Activated T-helper 1 cell treated with anti-CD3 and anti-CD28 coated beads, Interleukin-12 subunit alpha, Interleukin-12 subunit beta, Interleukin-2, Interleukin-4 antibody, amounts not matched to agents 30 ng/mL and 10 ng/mL and 1 ng/mL, durations not matched to agents 14 hours and 24 hours and 36 hours (primary cell): ENCODE measurements at regions not wholly inside any gene's neighbourhood (a gene's known extent, or its start where the extent isn't known, plus 50 kb on each side); places are given as distances from the start of the nearest gene placed in this dataset.

Experiments
- DNase-seq: peaks from one replicate; pipeline ENCODE4 v3.0.0; 2021; ENCODE audit warnings: low spot score
- H3K27ac Mint-ChIP-seq: one replicate; pipeline ENCODE4 v1.8.0; 2021; ENCODE audit warnings: mild to moderate bottlenecking, mixed read lengths
- H3K27me3 Mint-ChIP-seq: one replicate; pipeline ENCODE4 v1.8.0; 2022; ENCODE audit warnings: mild to moderate bottlenecking, moderate library complexity, mixed read lengths; ENCODE audit not compliant: insufficient read depth
- H3K36me3 Mint-ChIP-seq: one replicate; pipeline ENCODE4 v1.8.0; 2021; ENCODE audit warnings: low read depth, mixed read lengths
- H3K4me1 Mint-ChIP-seq: one replicate; pipeline ENCODE4 v1.8.0; 2021; ENCODE audit warnings: low read depth, mixed read lengths
- H3K4me3 Mint-ChIP-seq: one replicate; pipeline ENCODE4 v1.8.0; 2021; ENCODE audit warnings: mild to moderate bottlenecking, moderate library complexity, mixed read lengths
- H3K9me3 Mint-ChIP-seq: one replicate; pipeline ENCODE4 v1.8.0; 2021; ENCODE audit warnings: mixed read lengths
- intact Hi-C: fragments of 100-400 bp; cut with micrococcal nuclease; formaldehyde crosslinking; loops from one replicate; pipeline ENCODE4 v1.15.1; 2024

DNA sequence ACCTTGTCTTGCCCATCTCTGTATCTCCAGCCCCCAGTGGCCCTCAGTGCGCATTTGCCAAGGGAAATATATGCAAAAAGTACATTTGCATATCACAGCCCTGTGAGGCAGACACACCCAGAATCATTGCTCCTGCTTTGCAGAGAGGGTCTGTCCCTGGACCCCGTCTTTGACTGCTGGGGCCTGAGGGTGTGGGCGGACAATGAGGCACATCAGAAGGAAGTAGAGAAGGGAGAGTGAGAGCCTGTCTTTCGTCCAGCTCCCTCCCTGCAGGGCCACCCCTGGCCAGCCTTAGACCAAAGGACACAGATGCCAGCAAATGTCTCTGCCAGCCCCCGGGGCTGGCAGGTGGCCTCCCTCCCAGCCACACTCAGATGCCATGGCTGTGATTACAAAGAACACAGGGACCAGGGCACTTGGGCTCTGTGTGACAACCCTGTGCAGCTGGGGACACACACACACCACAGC, 516.2 kb upstream of the MYT1L start:
- intact Hi-C loops, result no loop called here
- no peaks in the 10 kb centered on the region for H3K36me3 Mint-ChIP-seq
- no peak overlapping the region for H3K4me3 Mint-ChIP-seq
- no peaks in the 10 kb centered on the region for H3K27me3 Mint-ChIP-seq
- no peaks in the 10 kb centered on the region for H3K9me3 Mint-ChIP-seq
- no peak overlapping the region for H3K27ac Mint-ChIP-seq
- DNase-seq, result no peak
- H3K4me1 Mint-ChIP-seq, result no peaks in the 10 kb centered on the region

- no peaks in the 10 kb centered on the region for H3K27me3 Mint-ChIP-seq
- no peak overlapping the region for H3K4me3 Mint-ChIP-seq
- H3K27ac Mint-ChIP-seq, result no peak overlapping the region
- DNase-seq, result no peak
- no peaks in the 10 kb centered on the region for H3K36me3 Mint-ChIP-seq
- no peaks in the 10 kb centered on the region for H3K9me3 Mint-ChIP-seq
- intact Hi-C loops, result no loop called here
- no peaks in the 10 kb centered on the region for H3K4me1 Mint-ChIP-seq
These were observed 515.5 kb upstream of the MYT1L start for GRCh38 chr2:2846332-2847208.

DNA sequence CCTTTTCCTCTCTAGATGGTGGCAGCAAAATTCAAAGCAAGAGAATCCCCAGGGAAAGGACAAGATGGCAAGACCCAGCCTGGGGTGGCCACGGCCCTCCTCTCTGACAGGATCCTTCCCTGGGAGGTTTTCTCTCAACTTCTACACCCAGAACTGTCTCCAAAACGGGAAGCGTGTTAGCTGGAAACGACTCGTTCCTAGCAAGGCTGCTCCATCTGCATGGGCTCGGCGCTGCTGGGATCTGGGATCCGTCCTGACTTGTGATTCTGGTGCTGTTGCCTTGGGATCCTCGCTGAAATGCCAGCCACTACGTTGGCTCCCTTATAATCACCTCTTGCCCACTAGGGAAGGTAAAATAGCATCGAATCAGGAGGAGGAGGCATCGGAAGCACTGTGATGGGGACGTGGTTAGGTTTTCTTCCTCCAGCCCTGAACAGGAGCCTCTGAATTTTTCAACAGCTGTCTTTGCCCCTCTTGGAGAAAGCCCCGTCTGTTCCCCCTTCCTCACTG, 514.8 kb upstream of the MYT1L start:
- Mint-ChIP-seq H3K36me3 (no peaks in the 10 kb centered on the region), H3K27ac (no peak overlapping the region), H3K4me3 (no peak overlapping the region), H3K27me3 (no peaks in the 10 kb centered on the region), H3K4me1 (no peaks in the 10 kb centered on the region), H3K9me3 (no peaks in the 10 kb centered on the region)
- no peak for DNase-seq
- intact Hi-C loops, result no loop called here

DNA sequence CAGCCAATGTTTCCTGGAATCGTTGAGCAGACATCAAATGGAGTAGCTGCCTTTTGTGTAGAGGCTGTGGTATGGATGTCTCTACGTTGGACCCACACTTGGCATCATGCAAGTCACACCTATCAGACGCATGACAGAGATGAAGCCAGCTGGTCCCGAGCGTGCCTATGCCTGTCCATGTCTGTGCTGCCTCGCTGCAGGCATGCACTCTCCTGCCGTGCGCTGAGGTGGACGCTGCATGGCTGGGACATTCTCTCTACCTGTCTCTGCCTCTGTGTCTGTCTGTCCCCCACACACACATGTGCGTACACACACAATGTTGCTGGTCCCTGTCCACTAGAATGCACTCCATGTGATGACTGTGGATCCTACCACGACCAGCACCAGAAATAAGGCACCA, 514.2 kb upstream of the MYT1L start:
- Mint-ChIP-seq H3K27me3 (no peaks in the 10 kb centered on the region), H3K27ac (no peak overlapping the region), H3K9me3 (no peaks in the 10 kb centered on the region), H3K4me1 (no peaks in the 10 kb centered on the region), H3K4me3 (no peak overlapping the region), H3K36me3 (no peaks in the 10 kb centered on the region)
- intact Hi-C loops, result no loop called here
- no peak for DNase-seq

- Mint-ChIP-seq H3K9me3 (no peaks in the 10 kb centered on the region), H3K36me3 (no peaks in the 10 kb centered on the region), H3K4me1 (no peaks in the 10 kb centered on the region), H3K4me3 (no peak overlapping the region), H3K27me3 (no peaks in the 10 kb centered on the region), H3K27ac (no peak overlapping the region)
- no peak for DNase-seq
- intact Hi-C loops, result no loop called here
These were observed 513.0 kb upstream of the MYT1L start for GRCh38 chr2:2843969-2844548.

DNA sequence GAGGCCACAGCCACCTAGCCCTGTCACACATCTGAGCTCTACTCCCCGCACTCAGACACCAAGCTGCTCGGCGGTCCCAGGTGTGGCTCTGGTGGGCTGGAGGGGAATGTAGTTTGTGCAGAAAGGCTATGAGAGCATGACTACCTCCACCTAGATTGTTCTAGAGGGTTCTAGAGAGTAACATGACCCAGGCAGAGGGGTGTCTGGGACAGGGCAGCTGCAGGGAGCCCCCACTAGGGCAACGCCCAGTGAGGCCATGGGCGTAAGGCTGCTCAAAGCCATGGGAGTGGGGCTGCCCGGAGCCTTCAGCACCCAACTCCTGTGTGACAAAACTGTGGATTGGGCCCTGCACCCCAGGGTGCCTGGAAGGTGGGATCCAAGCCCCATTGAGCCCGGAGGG, 511.4 kb upstream of the MYT1L start:
- intact Hi-C loops, result no loop called here
- Mint-ChIP-seq H3K27ac (no peak overlapping the region), H3K27me3 (no peaks in the 10 kb centered on the region), H3K4me3 (no peak overlapping the region), H3K4me1 (no peaks in the 10 kb centered on the region), H3K36me3 (no peaks in the 10 kb centered on the region), H3K9me3 (no peaks in the 10 kb centered on the region)
- DNase-seq, result no peak

DNA sequence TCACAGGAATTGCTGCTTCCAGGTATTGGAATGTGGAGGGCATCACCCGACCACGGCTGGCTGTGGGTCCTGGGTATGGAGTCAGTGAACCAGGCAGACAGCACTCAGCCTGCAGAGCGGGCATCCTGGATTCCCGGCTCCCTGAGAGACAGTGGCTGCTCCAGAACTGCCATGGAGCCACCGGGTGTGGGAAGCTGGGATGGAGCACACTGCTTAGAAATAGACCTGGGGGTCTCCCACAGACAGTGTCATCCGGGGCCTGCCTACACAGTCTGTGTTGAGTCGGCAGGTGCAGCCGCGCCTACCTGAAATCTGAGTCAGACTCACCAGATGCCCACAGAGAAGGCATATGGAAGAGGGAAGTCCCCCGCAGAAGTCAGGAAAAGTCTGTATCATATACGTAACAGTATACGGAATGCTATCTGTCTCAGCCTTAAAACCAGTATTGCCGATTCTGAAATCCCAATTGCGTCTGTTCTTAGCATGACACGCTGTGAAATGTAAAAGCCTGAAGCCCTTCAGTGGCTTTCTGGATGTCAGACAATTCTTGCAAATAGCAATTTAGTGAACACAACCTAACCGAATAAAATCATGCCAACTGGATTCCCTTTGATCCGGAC, 509.7 kb upstream of the MYT1L start:
- H3K4me1 Mint-ChIP-seq, result no peaks in the 10 kb centered on the region
- H3K27me3 Mint-ChIP-seq, result no peaks in the 10 kb centered on the region
- H3K9me3 Mint-ChIP-seq, result no peaks in the 10 kb centered on the region
- H3K36me3 Mint-ChIP-seq, result no peaks in the 10 kb centered on the region
- intact Hi-C loops, result no loop called here
- H3K4me3 Mint-ChIP-seq, result no peak overlapping the region
- no peak for DNase-seq
- H3K27ac Mint-ChIP-seq, result no peak overlapping the region

- no peaks in the 10 kb centered on the region for H3K9me3 Mint-ChIP-seq
- intact Hi-C loops, result no loop called here
- H3K4me1 Mint-ChIP-seq, result no peaks in the 10 kb centered on the region
- no peak overlapping the region for H3K4me3 Mint-ChIP-seq
- H3K36me3 Mint-ChIP-seq, result no peaks in the 10 kb centered on the region
- H3K27ac Mint-ChIP-seq, result no peak overlapping the region
- no peaks in the 10 kb centered on the region for H3K27me3 Mint-ChIP-seq
- no peak for DNase-seq
These were observed 508.9 kb upstream of the MYT1L start for GRCh38 chr2:2839782-2840531.

DNA sequence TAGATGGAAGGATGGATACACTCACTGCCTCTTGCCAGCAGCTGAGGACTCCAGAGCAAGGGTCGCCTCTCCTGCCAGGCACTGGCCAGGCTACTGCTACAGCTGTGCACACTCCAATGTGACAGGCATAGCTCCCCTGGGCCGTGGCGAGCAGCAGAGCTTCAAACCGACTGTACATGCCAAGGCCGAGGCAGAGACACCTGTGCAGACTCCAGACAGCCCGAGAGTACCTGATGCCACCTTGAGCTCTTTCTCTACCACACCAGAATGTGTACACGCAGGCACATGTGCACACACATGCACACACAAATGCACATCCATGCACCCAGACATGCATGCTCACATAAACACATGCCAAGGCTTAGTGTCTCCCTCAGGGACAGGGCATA, 508.3 kb upstream of the MYT1L start:
- no peak overlapping the region for H3K4me3 Mint-ChIP-seq
- no peak overlapping the region for H3K27ac Mint-ChIP-seq
- DNase-seq, result no peak
- H3K36me3 Mint-ChIP-seq, result no peaks in the 10 kb centered on the region
- H3K4me1 Mint-ChIP-seq, result no peaks in the 10 kb centered on the region
- no peaks in the 10 kb centered on the region for H3K9me3 Mint-ChIP-seq
- intact Hi-C loops, result no loop called here
- H3K27me3 Mint-ChIP-seq, result no peaks in the 10 kb centered on the region

- intact Hi-C loops, result no loop called here
- H3K36me3 Mint-ChIP-seq, result no peaks in the 10 kb centered on the region
- H3K4me1 Mint-ChIP-seq, result no peaks in the 10 kb centered on the region
- no peak for DNase-seq
- no peaks in the 10 kb centered on the region for H3K9me3 Mint-ChIP-seq
- no peak overlapping the region for H3K27ac Mint-ChIP-seq
- no peak overlapping the region for H3K4me3 Mint-ChIP-seq
- no peaks in the 10 kb centered on the region for H3K27me3 Mint-ChIP-seq
These were observed 507.4 kb upstream of the MYT1L start for GRCh38 chr2:2838548-2838845.

- no peak overlapping the region for H3K27ac Mint-ChIP-seq
- no peaks in the 10 kb centered on the region for H3K36me3 Mint-ChIP-seq
- no peak for DNase-seq
- H3K4me1 Mint-ChIP-seq, result no peaks in the 10 kb centered on the region
- H3K9me3 Mint-ChIP-seq, result no peaks in the 10 kb centered on the region
- intact Hi-C loops, result no loop called here
- no peak overlapping the region for H3K4me3 Mint-ChIP-seq
- no peaks in the 10 kb centered on the region for H3K27me3 Mint-ChIP-seq
These were observed 506.9 kb upstream of the MYT1L start for GRCh38 chr2:2837746-2838547.

- Mint-ChIP-seq H3K27me3 (no peaks in the 10 kb centered on the region), H3K36me3 (no peaks in the 10 kb centered on the region), H3K4me3 (no peak overlapping the region), H3K9me3 (no peaks in the 10 kb centered on the region), H3K4me1 (no peaks in the 10 kb centered on the region), H3K27ac (no peak overlapping the region)
- intact Hi-C loops, result no loop called here
- no peak for DNase-seq
These were observed 505.4 kb upstream of the MYT1L start for GRCh38 chr2:2836343-2837070.
